ENCODE measurements at regions not wholly inside any gene's neighbourhood (a gene's known extent, or its start where the extent isn't known, plus 50 kb on each side); places are given as distances from the start of the nearest gene placed in this dataset.
"Not testable (repeated sequence)": the region's sequence is repeated elsewhere in the genome, so short reads cannot be mapped to it uniquely, and the experiment has no call there.

- no peak for DNase-seq (ENCODE audit: low read depth in 4 of 4, low spot score in 3 of 4)
These were observed 168.4 kb downstream of the C11orf91 start for GRCh38 chr11:33532257-33532656.

- no peak for DNase-seq (ENCODE audit: low read depth in 4 of 4, low spot score in 3 of 4)
These were observed 168.9 kb downstream of the C11orf91 start for GRCh38 chr11:33531743-33532181.

- no peak for DNase-seq (ENCODE audit: low read depth in 4 of 4, low spot score in 3 of 4)
These were observed 169.8 kb downstream of the C11orf91 start for GRCh38 chr11:33530815-33531214.

GRCh38 chr11:33529461-33529860, 171.2 kb downstream of the C11orf91 start:
- DNase-seq (ENCODE audit: low read depth in 4 of 4, low spot score in 3 of 4), result no peak

- not testable (repeated sequence) for DNase-seq (ENCODE audit: low read depth in 4 of 4, low spot score in 3 of 4)
These were observed 172.9 kb downstream of the C11orf91 start for GRCh38 chr11:33527738-33528137.

- no peak for DNase-seq (ENCODE audit: low read depth in 4 of 4, low spot score in 3 of 4)
These were observed 174.8 kb downstream of the C11orf91 start for GRCh38 chr11:33525789-33526188.

- DNase-seq (ENCODE audit: low read depth in 4 of 4, low spot score in 3 of 4), result no peak
These were observed 179.2 kb downstream of the C11orf91 start for GRCh38 chr11:33521384-33521783.

- no peak for DNase-seq (ENCODE audit: low read depth in 4 of 4, low spot score in 3 of 4)
These were observed 180.5 kb downstream of the C11orf91 start for GRCh38 chr11:33520112-33520511.

- no peak for DNase-seq (ENCODE audit: low read depth in 4 of 4, low spot score in 3 of 4)
These were observed 185.3 kb downstream of the C11orf91 start for GRCh38 chr11:33515347-33515746.

GRCh38 chr11:33514079-33514925, 186.3 kb downstream of the C11orf91 start:
- no peak for DNase-seq (ENCODE audit: low read depth in 4 of 4, low spot score in 3 of 4)

- no peak for DNase-seq (ENCODE audit: low read depth in 4 of 4, low spot score in 3 of 4)
These were observed 191.0 kb downstream of the C11orf91 start for GRCh38 chr11:33509632-33510031.

- DNase-seq (ENCODE audit: low read depth in 4 of 4, low spot score in 3 of 4), result no peak
These were observed 192.7 kb downstream of the C11orf91 start for GRCh38 chr11:33507967-33508366.

GRCh38 chr11:33507356-33507755, 193.3 kb downstream of the C11orf91 start:
- DNase-seq (ENCODE audit: low read depth in 4 of 4, low spot score in 3 of 4), result no peak

- DNase-seq (ENCODE audit: low read depth in 4 of 4, low spot score in 3 of 4), result no peak
These were observed 195.5 kb downstream of the C11orf91 start for GRCh38 chr11:33505093-33505492.

- peak; percentile 28 to 51 (median 38) for DNase-seq (ENCODE audit: low read depth in 4 of 4, low spot score in 3 of 4)
These were observed 199.7 kb downstream of the C11orf91 start for GRCh38 chr11:33500861-33501479.

- no peak for DNase-seq (ENCODE audit: low read depth in 4 of 4, low spot score in 3 of 4)
These were observed 200.3 kb downstream of the C11orf91 start for GRCh38 chr11:33500332-33500731.

- no peak for DNase-seq (ENCODE audit: low read depth in 4 of 4, low spot score in 3 of 4)
These were observed 208.0 kb downstream of the C11orf91 start for GRCh38 chr11:33492596-33492995.

- no peak for DNase-seq (ENCODE audit: low read depth in 4 of 4, low spot score in 3 of 4)
These were observed 209.7 kb downstream of the C11orf91 start for GRCh38 chr11:33490842-33491370.

- no peak for DNase-seq (ENCODE audit: low read depth in 4 of 4, low spot score in 3 of 4)
These were observed 211.7 kb downstream of the C11orf91 start for GRCh38 chr11:33488971-33489370.

- no peak for DNase-seq (ENCODE audit: low read depth in 4 of 4, low spot score in 3 of 4)
These were observed 220.0 kb downstream of the C11orf91 start for GRCh38 chr11:33480626-33481025.

- no peak for DNase-seq (ENCODE audit: low read depth in 4 of 4, low spot score in 3 of 4)
These were observed 221.4 kb downstream of the C11orf91 start for GRCh38 chr11:33479231-33479630.

- DNase-seq (ENCODE audit: low read depth in 4 of 4, low spot score in 3 of 4), result no peak
These were observed 221.0 kb downstream of the HIPK3 start for GRCh38 chr11:33478111-33478573.
